ENCODE measurements at regions not wholly inside any gene's neighbourhood (a gene's known extent, or its start where the extent isn't known, plus 50 kb on each side); places are given as distances from the start of the nearest gene placed in this dataset.
A peak's percentile ranks its signal among the peaks of the same experiment; 100 is the strongest.
"Not testable (repeated sequence)": the region's sequence is repeated elsewhere in the genome, so short reads cannot be mapped to it uniquely, and the experiment has no call there.

DNA sequence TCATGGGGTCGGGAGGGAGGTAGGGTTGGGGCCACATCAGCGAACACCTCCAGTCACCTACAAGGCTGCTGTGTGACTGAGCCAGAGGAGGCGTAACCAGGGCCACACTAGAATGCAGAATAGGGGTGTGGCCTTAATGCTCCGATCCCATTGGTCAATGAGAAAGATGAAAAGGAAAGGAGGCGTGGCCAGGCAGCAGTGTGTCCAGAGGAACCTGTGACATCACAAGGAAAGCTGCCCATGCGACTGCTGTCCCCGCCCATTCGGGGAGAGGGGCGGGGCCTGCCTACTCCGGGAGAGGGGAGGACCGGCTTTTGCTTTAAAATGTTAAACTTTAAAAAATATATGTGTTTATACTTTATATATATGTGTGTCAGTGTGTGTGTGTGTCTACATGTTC, 150.7 kb downstream of the TBC1D2B start:
- H3K9ac ChIP-seq (ENCODE audit: low read depth, low read length); H3K4me1 ChIP-seq (ENCODE audit: insufficient read depth, low read length); H3K4me3 ChIP-seq (ENCODE audit: low read length); H3K27me3 ChIP-seq (ENCODE audit: insufficient read depth, low read length); H3K9me3 ChIP-seq (ENCODE audit: insufficient read depth, low read depth, low read length); H3K36me3 ChIP-seq (ENCODE audit: insufficient read depth, low read length); H3K27ac ChIP-seq (ENCODE audit: low read depth, low read length): not testable (repeated sequence)
- WGBS = 91% methylated on average over 7 of the region's 11 CpGs

- not testable (repeated sequence) for H3K9me3 ChIP-seq (ENCODE audit: insufficient read depth, low read depth, low read length); H3K36me3 ChIP-seq (ENCODE audit: insufficient read depth, low read length); H3K4me1 ChIP-seq (ENCODE audit: insufficient read depth, low read length); H3K27me3 ChIP-seq (ENCODE audit: insufficient read depth, low read length); H3K4me3 ChIP-seq (ENCODE audit: low read length); H3K9ac ChIP-seq (ENCODE audit: low read depth, low read length); H3K27ac ChIP-seq (ENCODE audit: low read depth, low read length)
- WGBS = 88% methylated on average over 9 of the region's 10 CpGs
Observed at GRCh38 chr15:77926296-77926695, 151.2 kb downstream of the TBC1D2B start.

DNA sequence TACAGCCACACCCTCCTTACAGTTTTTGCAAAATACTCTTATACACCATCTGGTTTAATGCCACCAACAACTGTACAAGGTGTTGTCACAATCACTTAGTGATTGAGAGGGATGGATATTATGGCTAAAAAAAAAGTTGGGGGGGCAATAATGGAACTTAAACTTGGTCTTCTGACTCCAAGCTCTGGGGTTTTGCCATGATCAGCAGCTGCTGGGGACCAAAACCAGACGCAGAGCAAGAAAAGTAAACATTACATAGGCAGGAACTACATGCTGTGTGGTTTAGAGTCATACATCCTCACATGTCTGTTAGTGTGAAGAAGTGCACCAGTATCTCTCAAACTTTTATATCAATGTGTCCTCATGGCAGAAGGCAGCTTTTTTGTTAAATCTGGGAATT, 152.4 kb downstream of the TBC1D2B start:
- not testable (repeated sequence) for H3K27me3 ChIP-seq (ENCODE audit: insufficient read depth, low read length); H3K4me3 ChIP-seq (ENCODE audit: low read length); H3K4me1 ChIP-seq (ENCODE audit: insufficient read depth, low read length); H3K36me3 ChIP-seq (ENCODE audit: insufficient read depth, low read length); H3K9me3 ChIP-seq (ENCODE audit: insufficient read depth, low read depth, low read length); H3K27ac ChIP-seq (ENCODE audit: low read depth, low read length); H3K9ac ChIP-seq (ENCODE audit: low read depth, low read length)
- 75% methylated on average over 1 of the region's 1 CpG for WGBS

DNA sequence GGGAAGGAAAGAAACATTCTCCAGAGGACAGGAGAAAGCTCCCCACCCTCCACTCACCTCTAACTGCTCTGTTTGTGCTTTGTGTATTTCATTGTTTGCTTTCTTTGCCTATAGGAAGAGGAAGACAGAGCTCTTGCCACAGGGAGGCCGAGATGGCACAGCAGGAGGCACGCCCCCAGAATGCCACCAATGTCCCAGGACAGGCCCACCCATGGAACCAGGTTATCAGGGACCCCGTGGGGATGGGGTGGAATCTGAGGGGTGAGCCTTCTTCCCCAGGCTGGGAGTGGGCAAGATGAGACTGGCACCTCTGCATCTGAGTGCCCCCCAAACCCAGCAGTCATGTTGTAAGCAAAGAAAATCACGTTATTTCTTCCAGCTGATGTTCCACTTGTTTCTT, 155.8 kb downstream of the TBC1D2B start:
- H3K4me3 ChIP-seq (ENCODE audit: low read length) = no peak overlapping the region
- no peaks in the 10 kb centered on the region for H3K36me3 ChIP-seq (ENCODE audit: insufficient read depth, low read length)
- H3K9me3 ChIP-seq (ENCODE audit: insufficient read depth, low read depth, low read length) = no peaks in the 10 kb centered on the region
- H3K4me1 ChIP-seq (ENCODE audit: insufficient read depth, low read length) = no peaks in the 10 kb centered on the region
- 79% methylated on average over 4 of the region's 4 CpGs for WGBS
- H3K27me3 ChIP-seq (ENCODE audit: insufficient read depth, low read length) = no peaks in the 10 kb centered on the region
- H3K27ac ChIP-seq (ENCODE audit: low read depth, low read length) = no peak overlapping the region
- no peak overlapping the region for H3K9ac ChIP-seq (ENCODE audit: low read depth, low read length)

GRCh38 chr15:77916966-77917635, 160.4 kb downstream of the TBC1D2B start:
- H3K4me1 ChIP-seq (ENCODE audit: insufficient read depth, low read length); H3K27me3 ChIP-seq (ENCODE audit: insufficient read depth, low read length); H3K4me3 ChIP-seq (ENCODE audit: low read length); H3K9ac ChIP-seq (ENCODE audit: low read depth, low read length); H3K36me3 ChIP-seq (ENCODE audit: insufficient read depth, low read length); H3K9me3 ChIP-seq (ENCODE audit: insufficient read depth, low read depth, low read length); H3K27ac ChIP-seq (ENCODE audit: low read depth, low read length): not testable (repeated sequence)
- WGBS = 88% methylated on average over 5 of the region's 11 CpGs

DNA sequence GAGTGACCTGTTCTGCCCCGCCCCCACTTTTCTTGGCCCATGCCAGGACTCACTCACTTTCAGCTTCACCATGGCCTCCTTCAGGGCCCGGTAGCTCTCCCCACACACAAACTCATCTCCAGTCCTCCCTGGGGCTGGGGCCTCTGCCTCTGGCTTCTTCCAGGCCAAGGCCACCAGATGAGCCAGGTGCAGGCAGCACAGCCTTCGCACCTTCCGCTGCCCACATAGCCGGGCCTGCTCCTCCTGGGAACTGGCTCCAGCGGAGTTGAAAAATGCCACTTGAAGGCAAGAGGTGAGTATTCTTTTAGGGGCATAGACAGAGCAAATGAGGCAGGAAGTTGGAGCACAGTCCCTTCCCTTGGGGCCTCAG, 161.6 kb downstream of the TBC1D2B start:
- not testable (repeated sequence) for H3K27me3 ChIP-seq (ENCODE audit: insufficient read depth, low read length); H3K9me3 ChIP-seq (ENCODE audit: insufficient read depth, low read depth, low read length); H3K4me3 ChIP-seq (ENCODE audit: low read length); H3K4me1 ChIP-seq (ENCODE audit: insufficient read depth, low read length); H3K36me3 ChIP-seq (ENCODE audit: insufficient read depth, low read length); H3K27ac ChIP-seq (ENCODE audit: low read depth, low read length); H3K9ac ChIP-seq (ENCODE audit: low read depth, low read length)
- 89% methylated on average over 6 of the region's 6 CpGs for WGBS

- Histone ChIP-seq H3K36me3 (ENCODE audit: insufficient read depth, low read length) (no peaks in the 10 kb centered on the region), H3K27ac (ENCODE audit: low read depth, low read length) (no peak overlapping the region), H3K9ac (ENCODE audit: low read depth, low read length) (no peak overlapping the region), H3K9me3 (ENCODE audit: insufficient read depth, low read depth, low read length) (no peaks in the 10 kb centered on the region), H3K27me3 (ENCODE audit: insufficient read depth, low read length) (no peaks in the 10 kb centered on the region), H3K4me1 (ENCODE audit: insufficient read depth, low read length) (no peaks in the 10 kb centered on the region), H3K4me3 (ENCODE audit: low read length) (no peak overlapping the region)
- 86% methylated on average over 18 of the region's 19 CpGs for WGBS
Observed at GRCh38 chr15:77915261-77915960, 162.1 kb downstream of the TBC1D2B start.

DNA sequence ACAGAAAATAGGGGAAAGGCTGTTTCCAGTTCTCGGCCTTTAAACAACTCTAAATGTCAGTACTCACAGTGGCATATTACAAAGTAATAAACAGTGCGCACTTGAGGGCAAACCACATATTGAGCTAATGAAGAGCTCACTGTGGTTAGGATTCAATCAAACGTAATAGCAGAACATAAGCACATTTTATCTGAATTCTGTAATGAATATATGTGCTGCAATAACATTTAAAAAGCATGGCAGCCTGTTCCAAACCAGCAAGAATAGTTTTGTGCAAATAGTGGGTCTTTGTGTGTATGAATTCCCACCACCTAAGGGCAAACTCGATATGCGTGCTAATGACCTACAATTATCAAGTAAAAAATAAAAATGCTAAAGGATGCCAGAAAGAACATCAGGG, 163.0 kb downstream of the TBC1D2B start:
- H3K27me3 ChIP-seq (ENCODE audit: insufficient read depth, low read length); H3K4me1 ChIP-seq (ENCODE audit: insufficient read depth, low read length); H3K27ac ChIP-seq (ENCODE audit: low read depth, low read length); H3K9me3 ChIP-seq (ENCODE audit: insufficient read depth, low read depth, low read length); H3K4me3 ChIP-seq (ENCODE audit: low read length); H3K9ac ChIP-seq (ENCODE audit: low read depth, low read length); H3K36me3 ChIP-seq (ENCODE audit: insufficient read depth, low read length): not testable (repeated sequence)
- WGBS = no CpG with 5 or more reads among the region's 5 CpGs

DNA sequence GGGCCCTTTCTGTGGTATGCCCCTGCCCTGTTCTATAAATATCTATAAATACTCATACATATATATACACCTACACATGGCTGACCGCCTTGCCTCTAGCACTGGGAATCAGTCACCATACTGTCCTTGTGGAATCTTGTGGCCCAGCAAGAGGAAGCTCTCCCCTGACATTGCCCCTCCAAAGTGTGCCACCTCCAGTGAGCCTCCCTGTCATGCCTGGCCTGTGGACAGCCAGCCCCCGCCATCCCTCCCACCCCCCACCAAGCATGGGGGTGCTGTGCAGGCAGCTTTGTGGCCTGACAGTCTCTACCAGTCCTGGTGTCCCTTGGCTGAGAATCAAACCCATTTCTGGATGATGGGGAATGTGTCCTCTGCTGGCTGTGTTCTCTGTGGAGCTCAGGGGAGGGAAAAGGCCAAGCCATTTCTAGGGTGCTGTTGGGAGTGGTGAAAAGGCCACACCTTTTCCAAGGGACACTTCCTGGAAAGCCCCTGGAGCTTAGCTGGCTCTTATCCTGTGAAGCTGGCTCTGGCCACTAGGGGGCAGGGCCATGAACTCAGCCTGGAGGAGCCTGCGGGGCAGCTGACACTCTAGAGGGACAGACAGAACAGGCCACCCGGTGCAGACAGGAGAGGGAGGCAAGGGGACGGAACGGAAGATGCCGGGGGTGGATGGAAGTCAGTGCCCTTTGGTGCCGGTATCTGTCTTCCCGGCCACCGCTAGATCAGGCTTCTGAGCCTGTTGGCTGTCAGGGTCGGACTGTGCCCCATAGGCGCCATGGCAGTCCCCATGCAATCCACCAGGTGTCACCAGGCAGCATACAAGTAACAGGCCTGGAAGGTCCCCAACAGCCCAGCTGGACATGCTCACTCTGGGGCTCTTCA, 167.2 kb downstream of the TBC1D2B start:
- H3K4me1 ChIP-seq (ENCODE audit: insufficient read depth, low read length); H3K36me3 ChIP-seq (ENCODE audit: insufficient read depth, low read length); H3K27ac ChIP-seq (ENCODE audit: low read depth, low read length); H3K27me3 ChIP-seq (ENCODE audit: insufficient read depth, low read length); H3K9me3 ChIP-seq (ENCODE audit: insufficient read depth, low read depth, low read length); H3K9ac ChIP-seq (ENCODE audit: low read depth, low read length): not testable (repeated sequence)
- peak overlapping the region; percentile 47 for H3K4me3 ChIP-seq (ENCODE audit: low read length)
- 15% methylated on average over 12 of the region's 12 CpGs for WGBS

- no peak overlapping the region for H3K9ac ChIP-seq (ENCODE audit: low read depth, low read length)
- 82% methylated on average over 14 of the region's 14 CpGs for WGBS
- no peak overlapping the region for H3K27ac ChIP-seq (ENCODE audit: low read depth, low read length)
- H3K4me1 ChIP-seq (ENCODE audit: insufficient read depth, low read length) = no peaks in the 10 kb centered on the region
- no peaks in the 10 kb centered on the region for H3K36me3 ChIP-seq (ENCODE audit: insufficient read depth, low read length)
- H3K27me3 ChIP-seq (ENCODE audit: insufficient read depth, low read length) = no peaks in the 10 kb centered on the region
- no peaks in the 10 kb centered on the region for H3K9me3 ChIP-seq (ENCODE audit: insufficient read depth, low read depth, low read length)
- no peak overlapping the region for H3K4me3 ChIP-seq (ENCODE audit: low read length)
Observed at GRCh38 chr15:77909182-77909940, 168.2 kb downstream of the TBC1D2B start.

- H3K9me3 ChIP-seq (ENCODE audit: insufficient read depth, low read depth, low read length); H3K27me3 ChIP-seq (ENCODE audit: insufficient read depth, low read length); H3K27ac ChIP-seq (ENCODE audit: low read depth, low read length); H3K36me3 ChIP-seq (ENCODE audit: insufficient read depth, low read length); H3K4me3 ChIP-seq (ENCODE audit: low read length); H3K4me1 ChIP-seq (ENCODE audit: insufficient read depth, low read length); H3K9ac ChIP-seq (ENCODE audit: low read depth, low read length): not testable (repeated sequence)
- 84% methylated on average over 3 of the region's 7 CpGs for WGBS
Observed at GRCh38 chr15:77908752-77909111, 168.8 kb downstream of the TBC1D2B start.
